Hepatic stellate cell (primary cell): ENCODE measurements at regions not wholly inside any gene's neighbourhood (a gene's known extent, or its start where the extent isn't known, plus 50 kb on each side); places are given as distances from the start of the nearest gene placed in this dataset.
"Not testable (repeated sequence)": the region's sequence is repeated elsewhere in the genome, so short reads cannot be mapped to it uniquely, and the experiment has no call there.

Source experiments
- DNase-seq: peaks from one replicate; pipeline ENCODE4 v3.0.0; 2011; ENCODE audit warnings: low spot score

DNA sequence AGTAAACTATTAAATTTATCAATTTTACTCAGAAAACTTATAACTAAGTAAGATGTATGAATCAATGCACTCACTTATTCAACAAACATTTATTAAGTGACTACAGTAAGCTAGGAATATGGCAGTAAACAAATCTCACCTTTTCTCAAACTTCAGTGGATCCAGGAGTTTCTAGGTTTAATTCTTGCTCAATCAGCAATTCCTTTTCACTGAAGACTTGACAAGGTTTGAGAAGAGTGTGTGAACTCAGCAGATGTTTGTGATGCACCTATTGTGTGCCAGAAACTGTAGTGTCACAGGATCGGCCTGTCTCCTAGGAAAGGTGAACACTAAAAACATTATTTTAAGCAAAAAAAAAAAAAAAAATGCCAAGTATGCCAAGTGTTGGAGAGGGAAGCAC lies 167.8 kb downstream of the ALG10 start:
- no peak for DNase-seq

DNA sequence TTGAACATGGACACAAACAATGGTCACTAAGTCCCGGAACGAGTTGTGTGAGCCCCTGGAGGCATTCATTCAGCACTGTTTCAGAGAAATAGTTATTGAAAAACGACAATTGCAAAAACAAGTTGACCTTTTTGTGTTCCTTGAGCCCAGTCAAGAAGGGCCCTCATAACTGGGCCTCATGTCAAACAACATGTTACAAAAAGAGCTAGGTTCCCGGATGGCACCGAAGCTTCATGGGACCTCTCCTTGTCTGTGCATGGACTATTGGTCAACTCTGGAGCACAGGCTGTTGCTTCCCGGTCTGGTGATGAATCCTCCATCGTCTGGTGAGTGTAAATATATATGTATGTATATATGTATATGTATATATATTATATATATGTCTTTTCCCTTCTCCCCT lies 176.6 kb downstream of the ALG10 start:
- DNase-seq = no peak

DNA sequence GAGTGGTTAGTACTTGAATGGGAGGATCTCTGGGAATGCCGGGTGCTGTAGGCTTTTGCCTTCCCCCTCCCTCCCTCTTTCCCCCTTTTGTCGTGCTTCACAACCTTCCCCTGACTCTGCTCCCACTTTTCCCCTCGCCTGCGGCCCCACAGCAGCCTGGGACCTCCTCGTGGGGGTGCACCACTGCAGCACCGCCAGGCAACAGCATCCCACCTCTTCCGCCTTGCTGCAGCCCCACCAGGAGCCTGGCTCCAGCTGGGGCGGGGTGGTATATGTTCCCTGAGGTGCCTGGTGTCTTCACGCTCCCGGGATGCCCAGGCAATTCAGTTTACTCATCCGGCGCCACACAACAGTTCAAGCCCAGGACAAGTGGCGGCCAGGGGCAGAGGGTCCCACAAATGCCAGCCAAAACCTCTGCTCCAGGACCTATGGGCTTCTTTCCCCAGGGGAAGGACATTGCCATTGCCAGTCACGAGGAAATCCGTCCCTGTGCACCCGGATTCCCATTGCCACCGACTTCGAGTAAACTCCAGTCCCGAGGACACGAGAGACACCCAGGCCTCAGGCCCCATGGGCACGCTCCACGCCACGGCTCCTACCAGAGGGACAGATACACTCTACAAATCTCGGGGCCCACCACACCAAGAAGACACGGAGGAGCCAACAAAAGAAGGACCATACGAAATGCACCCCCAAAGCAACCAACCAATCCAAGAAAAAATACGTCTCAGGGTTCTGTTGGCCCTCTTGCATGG lies 181.7 kb downstream of the ALG10 start:
- DNase-seq = no peak

DNA sequence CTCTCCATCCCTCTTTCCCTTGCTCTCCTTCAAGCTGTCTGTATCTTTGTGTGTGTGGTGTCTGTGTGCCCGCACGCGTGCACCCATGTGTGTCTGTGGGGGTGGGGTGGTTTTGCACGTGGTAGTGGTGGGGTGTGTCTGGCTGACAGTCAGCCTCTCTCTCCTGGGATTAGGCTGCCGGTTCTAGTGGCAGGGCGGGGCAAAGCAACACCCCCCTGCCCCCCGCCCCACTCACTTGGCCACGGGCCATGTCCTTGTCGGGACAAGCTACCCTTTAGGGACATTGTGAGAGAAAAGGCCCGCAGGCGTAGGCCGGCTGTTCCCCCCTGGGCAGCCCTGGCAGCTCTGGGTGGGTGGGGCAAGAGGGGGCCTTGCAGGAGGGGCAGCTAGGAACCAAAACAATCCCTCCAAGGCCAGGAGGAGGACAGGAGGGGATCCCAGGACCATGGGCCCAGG lies 182.6 kb downstream of the ALG10 start:
- DNase-seq = no peak

DNA sequence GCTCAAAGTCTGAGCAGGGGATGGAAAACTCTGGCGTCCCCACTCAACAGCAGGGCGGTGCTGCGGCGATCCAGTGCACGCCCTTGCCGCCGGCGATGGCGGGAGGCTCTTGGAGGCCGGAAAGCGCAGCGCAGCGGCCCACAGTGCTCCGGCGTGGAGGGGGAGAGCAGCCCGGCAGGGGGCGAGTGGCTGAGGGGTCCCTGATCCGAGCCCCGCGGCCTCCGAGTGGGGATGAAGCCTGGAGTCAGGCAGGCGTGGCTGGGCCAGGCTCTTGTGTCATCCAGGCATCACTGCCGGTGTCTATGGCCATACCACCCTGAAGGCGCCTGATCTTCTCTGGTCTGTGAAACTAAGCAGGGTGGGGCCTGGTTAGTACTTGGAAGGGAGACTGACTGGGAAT lies 183.1 kb downstream of the ALG10 start:
- no peak for DNase-seq

DNA sequence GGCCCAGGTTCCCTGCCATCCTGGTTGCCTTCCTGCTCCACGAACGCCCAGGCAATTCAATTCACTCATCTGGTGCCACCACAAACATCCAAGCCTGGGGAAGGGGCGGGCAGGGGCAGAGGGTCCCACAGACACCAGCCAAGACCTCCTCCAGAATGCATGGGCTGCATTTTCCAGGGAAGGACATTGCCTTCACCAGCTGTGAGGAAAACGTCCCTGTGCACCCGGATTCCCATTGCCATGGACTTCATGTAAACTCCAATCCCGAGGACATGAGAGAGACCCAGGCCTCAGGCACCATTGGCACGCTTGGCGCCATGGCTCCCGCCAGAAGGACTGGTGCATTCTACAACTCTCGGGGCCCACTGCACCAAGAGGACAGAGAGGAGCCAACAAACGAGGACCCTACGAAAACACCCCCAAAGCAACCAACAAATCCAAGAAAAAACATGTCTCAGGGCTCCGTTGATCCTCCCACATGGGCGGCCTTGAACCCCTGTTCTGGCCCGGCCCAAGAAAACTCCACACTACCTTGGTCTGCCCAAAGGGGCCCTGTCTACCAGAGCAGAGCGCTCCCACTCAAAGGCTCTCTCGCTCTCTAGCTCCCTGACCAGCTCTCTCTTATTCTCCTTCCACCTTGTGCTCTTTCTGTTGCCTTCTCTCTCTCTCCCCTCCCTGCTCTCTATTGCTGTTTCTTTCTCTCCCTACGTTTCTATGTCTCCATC lies 183.9 kb downstream of the ALG10 start:
- no peak for DNase-seq

DNA sequence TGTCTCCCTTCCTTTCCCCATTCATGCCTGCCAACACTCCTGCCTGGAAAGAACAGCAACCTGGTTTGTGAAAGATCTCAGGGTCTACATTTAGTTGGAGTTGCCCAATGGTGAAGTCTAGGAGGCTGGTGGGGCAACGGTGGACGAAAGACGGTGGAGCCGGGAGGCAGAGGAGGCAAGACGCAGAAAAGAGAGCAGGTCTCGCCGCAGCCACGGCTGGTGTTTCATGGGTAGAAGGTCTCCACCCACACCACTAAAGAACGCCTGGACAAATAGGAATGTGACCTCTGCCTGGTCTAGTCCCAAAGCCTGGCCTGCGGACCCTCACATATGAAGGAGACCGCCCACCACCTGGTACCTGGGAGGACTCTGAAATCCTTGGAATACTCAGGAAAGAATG lies 185.6 kb downstream of the ALG10 start:
- DNase-seq = no peak

DNA sequence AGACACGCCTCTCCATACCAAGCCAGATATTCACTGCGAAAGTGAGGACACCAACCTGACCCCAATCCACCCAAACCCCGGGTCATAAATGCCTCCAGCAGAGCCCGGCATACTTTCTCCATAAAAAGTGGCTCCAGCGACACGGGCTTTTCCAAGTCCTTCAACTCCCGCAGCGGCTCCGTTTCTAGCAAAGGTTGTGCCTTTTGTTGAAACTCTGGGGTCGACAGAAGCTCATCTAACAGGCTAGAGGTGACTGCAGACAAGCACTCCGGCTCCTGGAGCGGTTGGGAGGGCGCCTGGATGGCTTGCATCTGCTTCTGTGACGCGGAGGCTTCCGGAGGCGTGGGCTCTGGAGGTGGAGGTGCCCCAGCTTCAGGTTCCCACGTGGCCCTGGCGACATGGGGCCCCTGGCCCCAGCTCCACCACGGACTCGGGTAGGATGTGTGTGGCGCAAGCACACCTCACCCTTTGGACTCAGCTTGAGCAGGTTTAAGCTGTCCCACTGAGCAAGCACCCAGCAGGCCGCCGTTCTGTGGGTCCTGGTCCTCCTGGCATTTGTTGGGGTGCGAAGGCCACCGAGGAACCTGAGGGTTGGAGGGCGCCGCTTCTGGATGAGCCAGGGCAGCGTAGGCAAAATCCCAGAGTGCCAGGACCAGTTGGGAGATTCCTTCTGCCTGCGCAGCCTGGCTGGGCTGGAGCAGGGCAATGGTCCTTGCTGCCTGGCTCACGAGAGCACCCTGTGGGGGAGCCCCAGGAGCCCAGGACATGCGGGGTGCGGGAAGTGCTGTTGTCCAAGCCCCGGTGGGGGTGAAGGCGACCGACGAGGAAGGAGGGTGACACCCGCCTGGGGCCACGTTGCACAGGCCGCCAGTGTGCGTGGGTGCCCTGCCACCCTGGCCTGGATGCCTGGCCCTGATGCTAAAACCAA lies 186.3 kb downstream of the ALG10 start:
- DNase-seq = no peak

DNA sequence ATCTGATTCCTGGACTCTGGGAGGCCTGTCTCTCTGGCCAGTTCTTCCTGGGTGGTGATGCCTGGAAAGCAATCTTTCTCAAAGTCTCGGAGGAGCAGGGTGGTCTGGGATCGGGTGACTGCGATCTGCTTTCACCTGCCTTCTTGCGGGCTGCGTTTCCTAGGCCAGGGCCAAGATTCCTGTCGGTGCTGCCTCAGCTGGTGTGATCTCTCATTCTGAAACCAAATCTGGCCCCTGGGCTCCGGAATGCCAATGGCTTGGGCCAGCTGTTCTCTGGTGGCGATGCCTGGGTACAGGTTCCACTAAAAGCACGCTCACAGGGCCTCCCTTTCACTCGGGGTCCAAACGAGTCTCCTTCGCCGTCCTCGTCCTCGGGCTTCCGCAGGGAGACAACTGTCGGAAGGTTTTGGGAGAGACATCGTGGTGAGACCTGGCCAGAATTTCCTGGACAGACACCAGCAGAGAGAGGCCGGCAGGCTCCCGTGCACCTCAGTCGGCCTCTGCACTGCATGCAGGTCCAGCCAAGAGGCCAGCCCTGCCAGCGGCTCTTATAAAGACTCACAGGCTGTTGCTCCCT lies 187.1 kb downstream of the ALG10 start:
- DNase-seq = no peak

DNA sequence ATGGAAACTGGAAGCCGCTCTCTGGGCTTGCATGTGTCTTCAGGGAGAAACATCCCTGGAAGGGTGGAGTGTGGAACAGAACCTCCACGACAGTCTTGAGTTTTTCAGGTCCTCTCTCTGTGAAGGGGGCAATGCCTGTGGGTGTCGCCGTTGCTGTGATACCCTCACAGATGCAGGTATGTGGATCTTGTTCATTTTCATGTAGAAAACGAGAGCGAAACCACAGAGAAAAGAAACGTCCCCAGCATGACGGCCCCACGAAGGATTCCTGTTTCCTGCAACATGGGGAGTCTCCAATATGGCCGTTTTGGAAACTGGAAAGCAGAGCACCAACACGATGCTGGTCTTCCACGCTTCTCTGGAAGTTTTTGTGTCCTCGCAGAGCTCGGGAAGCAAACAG lies 187.9 kb downstream of the ALG10 start:
- DNase-seq = no peak

DNA sequence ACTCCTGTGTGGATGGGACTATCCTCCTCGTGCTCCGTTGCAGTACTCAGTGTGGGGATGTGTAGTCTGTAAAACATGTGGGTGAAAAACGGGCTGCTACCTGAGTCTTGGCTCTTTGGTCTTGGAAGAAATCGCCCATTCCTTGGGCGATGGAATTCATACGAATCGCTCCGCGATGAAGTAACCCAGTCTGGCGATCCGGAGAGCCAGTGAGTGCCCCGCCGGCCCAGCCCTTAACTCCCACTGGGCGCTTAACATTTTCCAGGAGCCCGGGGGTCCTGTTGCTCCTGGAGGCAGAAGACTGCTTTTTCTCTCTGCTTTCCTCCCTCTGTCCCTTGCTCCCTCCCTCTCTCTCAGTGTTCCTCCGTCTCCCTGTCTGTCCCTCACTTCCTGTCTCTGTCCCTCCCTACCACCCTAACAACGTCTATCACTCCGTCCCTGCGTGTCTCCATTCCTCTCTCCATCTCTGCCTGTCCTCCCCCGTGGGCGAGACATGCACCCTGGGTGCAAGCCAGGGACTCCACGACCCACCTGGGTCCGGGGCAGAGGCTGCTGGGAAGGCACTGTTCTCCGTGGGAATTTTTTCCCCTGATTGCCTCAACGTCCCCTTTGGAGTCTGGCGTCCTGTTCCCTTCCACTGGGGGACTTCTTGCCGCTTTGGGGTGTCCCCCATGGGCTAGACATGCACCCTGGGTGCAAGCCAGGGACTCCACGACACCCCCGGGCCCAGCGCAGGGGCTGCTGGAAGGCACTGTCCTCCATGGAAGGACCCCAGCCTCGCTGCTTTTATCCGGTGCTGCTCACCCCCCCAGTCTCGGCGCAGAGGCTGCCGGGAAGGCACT lies 188.6 kb downstream of the ALG10 start:
- no peak for DNase-seq

DNA sequence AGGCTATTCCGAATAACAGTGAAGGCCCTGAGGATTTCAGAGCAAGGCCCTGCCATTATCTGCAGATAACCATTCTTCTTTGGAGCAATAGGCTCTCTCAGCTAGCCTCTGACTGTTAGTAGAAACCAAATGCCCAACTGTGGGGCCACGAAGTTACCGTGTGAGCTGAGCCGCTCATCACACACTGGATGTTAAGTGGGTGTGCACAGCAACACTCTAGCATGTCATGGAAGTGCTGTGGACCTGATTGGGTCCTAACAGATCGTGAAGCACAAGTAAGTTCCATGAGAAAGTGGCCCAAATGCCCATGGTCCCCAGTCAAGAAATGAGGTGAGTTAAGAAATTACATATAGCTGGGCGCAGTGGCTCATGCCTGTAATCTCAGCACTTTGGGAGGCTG lies 190.4 kb downstream of the ALG10 start:
- DNase-seq = no peak

DNA sequence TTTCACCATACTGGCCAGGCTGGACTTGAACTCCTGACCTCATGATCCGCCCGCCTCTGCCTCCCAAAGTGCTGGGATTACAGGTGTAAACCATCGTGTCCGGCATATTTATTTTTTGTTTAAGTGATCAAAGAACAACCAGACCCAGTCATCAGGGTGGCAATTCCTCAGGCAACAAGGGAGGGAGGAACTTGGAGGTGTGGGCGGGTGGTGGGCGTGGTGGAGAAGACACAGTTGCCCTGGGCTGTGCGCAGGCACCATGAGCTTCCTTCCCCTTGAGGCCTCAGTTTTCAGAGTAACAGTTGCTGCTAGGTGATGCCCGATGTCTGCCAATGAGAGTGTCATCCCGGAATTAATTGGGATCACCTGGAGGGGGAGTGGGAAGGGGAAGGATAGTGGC lies 191.7 kb downstream of the ALG10 start:
- DNase-seq = no peak

DNA sequence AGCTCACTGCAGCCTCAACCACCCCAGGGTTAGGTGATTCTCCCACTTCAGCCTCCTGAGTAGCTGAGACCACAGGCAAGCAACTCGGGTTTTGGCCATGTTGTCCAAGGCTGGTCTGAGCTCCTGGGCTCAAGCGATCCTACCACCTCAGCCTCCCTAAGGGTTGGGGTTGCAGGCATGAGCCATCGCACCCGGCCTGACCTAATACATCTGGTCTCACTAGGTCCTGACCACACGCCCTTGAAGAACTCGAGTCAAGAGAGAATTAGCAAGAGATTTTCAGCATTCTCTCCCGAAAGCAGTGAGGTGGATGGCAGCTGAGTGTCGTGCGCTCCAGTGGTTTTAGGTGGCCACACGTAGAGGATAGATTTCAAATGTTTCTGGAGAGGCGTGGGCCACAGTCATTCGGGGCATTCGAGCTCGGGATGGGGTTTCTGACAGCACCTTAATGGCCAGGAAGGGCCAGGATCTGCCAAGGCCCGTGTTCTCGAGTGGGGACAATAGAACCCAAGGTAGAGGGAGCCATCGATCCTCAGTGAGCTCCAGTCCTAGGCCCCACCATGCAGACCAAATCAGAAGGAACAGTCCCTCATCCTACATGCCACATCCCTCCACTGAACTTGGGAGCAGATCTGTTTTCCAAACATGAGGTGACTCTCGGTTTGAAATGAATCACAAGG lies 193.1 kb downstream of the ALG10 start:
- no peak for DNase-seq

DNA sequence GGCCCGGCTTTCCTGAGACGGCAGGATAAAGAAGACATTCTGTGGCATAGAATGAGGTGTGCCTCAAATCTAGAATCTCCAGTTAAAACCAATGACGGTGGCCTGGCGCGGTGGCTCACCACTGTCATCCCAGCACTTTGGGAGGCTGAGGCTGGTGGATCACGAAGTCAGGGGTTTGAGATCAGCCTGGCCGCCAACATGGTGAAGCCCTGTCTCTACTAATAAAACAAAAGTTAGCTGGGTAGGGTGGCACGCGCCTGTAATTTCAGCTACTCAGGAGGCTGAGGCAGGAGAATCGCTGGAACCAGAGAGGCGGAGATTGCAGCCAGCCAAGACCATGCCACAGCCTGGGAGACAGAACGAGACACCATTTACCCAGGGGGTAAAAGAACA lies 193.6 kb downstream of the ALG10 start:
- DNase-seq = no peak

DNA sequence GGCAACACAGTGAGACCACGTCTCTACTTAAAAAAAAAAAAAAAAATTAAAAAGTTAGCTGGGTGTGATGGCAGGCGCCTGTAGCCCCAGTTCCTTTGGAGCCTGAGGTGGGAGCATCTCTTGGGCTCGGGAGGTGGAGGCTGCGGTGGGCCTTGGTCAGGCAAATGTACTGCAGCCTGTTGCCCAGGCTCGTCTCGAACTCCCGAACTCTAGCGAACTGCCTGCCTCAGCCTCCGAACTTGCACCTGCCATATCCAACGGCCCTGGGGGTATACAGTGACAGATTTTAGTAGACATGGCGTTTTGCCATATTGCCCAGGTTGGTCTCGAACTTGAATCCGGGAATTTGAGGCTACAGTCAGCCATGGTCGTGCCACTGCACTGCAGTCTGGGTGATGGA lies 195.4 kb downstream of the ALG10 start:
- DNase-seq = no peak

DNA sequence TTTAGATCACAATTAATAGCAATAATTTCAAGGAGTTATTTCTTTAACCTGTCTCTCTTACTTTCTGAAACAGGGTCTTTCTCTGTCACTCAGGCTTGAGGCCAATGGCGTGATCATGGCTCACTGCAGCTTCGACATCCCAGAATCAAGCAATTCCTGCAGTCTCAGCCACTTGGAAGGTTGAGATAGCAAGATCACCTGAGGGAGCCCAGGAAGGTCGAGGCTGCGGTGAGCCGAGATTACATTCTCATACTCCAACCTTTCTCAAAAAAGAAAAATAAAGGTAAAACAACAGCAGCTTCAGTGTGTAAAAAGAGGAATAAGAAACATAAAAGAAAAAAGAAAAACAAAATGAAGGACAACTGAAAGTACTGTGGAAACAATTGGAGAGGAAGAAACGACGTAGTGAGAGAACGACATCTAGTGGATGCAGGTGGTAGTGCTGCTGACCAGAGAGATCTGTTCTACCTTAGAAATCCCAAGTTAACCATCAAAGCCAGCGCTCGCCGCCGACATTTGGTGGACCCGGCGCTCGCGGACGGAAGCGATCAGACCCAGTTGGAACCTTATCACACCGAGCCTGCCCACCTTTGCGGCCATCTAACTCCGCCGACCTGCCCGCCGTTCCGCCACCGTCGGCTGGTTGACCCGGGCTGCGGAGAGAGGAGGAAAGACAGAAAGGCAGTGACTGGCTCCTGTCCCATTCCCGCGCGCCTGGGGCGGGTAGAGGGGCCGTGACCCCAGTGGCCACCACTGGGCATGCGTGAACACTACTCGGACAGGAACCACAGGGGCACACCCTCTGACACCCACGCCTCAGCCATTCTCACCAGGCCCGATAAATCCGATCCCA lies 196.1 kb downstream of the ALG10 start:
- DNase-seq = peak; percentile 40

DNA sequence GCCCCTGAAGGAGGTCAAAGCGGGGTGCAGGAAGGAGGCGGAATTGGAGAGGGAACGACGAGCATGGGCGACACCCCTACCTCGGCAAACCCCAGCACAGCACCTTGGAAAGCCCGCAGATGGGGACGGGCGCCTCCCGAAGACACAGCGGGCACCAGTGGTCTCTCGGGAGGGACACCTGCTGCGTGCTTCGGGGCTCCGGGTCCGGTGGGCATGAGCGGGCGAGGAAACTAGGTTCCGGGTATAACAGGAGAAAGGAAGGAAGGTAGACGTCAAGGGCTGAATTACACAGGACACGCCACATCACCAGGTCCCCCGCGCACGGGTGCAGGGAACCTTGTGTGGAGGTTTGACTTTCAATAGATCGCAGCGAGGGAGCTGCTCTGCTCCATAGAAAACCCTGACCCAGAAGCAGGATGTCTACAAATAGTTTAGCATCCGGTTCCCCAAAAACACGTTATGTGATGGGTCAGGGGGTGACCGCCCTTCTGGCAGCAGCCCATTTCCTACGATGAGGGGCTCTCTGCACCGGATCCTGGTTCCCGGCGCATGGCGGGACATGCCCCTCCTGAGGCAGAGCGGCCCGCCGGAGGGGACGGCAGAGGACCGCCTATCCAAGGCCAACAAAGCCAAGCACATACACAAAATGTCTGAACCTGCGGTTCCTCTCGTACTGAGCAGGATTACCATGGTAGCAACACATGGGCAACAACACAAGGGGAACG lies 196.9 kb downstream of the ALG10 start:
- no peak for DNase-seq

DNA sequence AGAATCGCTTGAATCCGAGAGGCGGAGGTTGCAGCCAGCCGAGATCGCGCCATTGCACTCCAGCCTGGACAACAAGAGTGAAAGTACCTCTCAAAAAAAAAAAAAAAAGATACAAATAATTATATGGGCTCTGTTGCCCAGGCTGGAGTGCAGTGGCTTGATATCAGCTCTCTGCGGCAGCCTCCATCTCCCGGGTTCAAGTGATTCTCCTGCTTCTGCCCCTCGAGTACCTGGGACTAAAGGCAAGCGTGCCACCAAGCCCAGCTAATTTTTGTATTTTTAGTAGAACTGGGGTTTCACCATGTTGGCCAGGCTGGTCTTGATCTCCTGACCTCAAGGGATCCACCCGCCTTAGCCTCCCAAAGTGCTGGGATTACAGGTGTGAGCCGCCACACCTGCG lies 197.8 kb downstream of the ALG10 start:
- not testable (repeated sequence) for DNase-seq
